ENCODE measurements at regions not wholly inside any gene's neighbourhood (a gene's known extent, or its start where the extent isn't known, plus 50 kb on each side); places are given as distances from the start of the nearest gene placed in this dataset.

GRCh38 chr20:47925593-47925992 is 140.3 kb upstream of the SULF2 start:
- TF ChIP-seq CTCF (IDR thresholded peaks at IDR 0.05) = no peak
- no peak for TF ChIP-seq EZH2 (IDR thresholded peaks at IDR 0.05)
- no peak for TF ChIP-seq EZH2phosphoT487 (IDR thresholded peaks at IDR 0.05)
